Esophagus squamous epithelium (tissue), 5 donors: ENCODE measurements at regions not wholly inside any gene's neighbourhood (a gene's known extent, or its start where the extent isn't known, plus 50 kb on each side); places are given as distances from the start of the nearest gene placed in this dataset.

ENCODE experiments used
- DNase-seq: peaks from one replicate; lab custom pipeline; 2025; lab: John Stamatoyannopoulos, UW
- H3K27ac ChIP-seq, 4 donors: fragments of 200-600 bp; sonication (generic); one replicate each; pipeline ENCODE4 v1.5.1; 2016 to 2019; ENCODE audit warnings: mild to moderate bottlenecking in 1 of 4
- H3K27me3 ChIP-seq, 4 donors: fragments of 200-600 bp; sonication (generic); 1 replicate in 3 of 4; 2 replicates in 1 of 4; pipeline versions ENCODE4 v1.5.1 to v1.6.0; 2017 to 2021; ENCODE audit warnings: antibody characterized with exemption in 1 of 4
- H3K36me3 ChIP-seq, 3 donors: fragments of 200-600 bp; sonication (generic); one replicate each; pipeline ENCODE4 v1.5.1; 2016 to 2019
- H3K4me1 ChIP-seq, 3 donors: fragments of 200-600 bp; sonication (generic); one replicate each; pipeline ENCODE4 v1.5.1; 2017 to 2019
- H3K4me3 ChIP-seq, 4 donors: fragments of 200-600 bp; sonication (generic); 1 replicate in 3 of 4; 2 replicates in 1 of 4; pipeline ENCODE4 v1.5.1; 2016 to 2019; ENCODE audit warnings: mild to moderate bottlenecking in 2 of 4, moderate library complexity in 1 of 4
- H3K9me3 ChIP-seq, 3 donors: fragments of 200-600 bp; sonication (generic); one replicate each; pipeline ENCODE4 v1.5.1; 2016 to 2019
- CTCF ChIP-seq, 6 experiments: fragments of 450-650 bp in 4 of 6; fragments of 200-600 bp in 2 of 6; sonication (generic) in 2 of 6; IDR thresholded peaks; one replicate each; pipeline ENCODE4 v1.5.1; 2016 to 2019; ENCODE audit warnings: antibody characterized with exemption in 6 of 6, mild to moderate bottlenecking in 4 of 6, moderate library complexity in 4 of 6
- POLR2A ChIP-seq, 4 donors: fragments of 450-650 bp; IDR thresholded peaks; one replicate each; pipeline ENCODE4 v1.6.1; 2017; ENCODE audit warnings: antibody characterized with exemption in 4 of 4, mild to moderate bottlenecking in 4 of 4, moderate library complexity in 3 of 4
- WGBS, 2 donors: methylation state at CpG; one replicate each; pipeline ENCODE4 v1.1.5; 2018; 5-methylcytosine and 5-hydroxymethylcytosine counted together
- intact Hi-C: fragments of 100-400 bp; cut with DNase I; formaldehyde crosslinking; loops from one replicate; pipeline ENCODE4 v1.15.0; 2022
- donor health status: DM: yes; HTN: yes; CAD: no.

- intact Hi-C loops = no loop called here
- H3K36me3 ChIP-seq = no peaks in the 10 kb centered on the region
- DNase-seq = no peak
- no peaks in the 10 kb centered on the region for H3K4me1 ChIP-seq
- H3K9me3 ChIP-seq = peaks cover 0 to 8% (median 0%) of the 10 kb centered on the region in 3 donors
- no peaks in the 10 kb centered on the region for H3K27me3 ChIP-seq
- TF ChIP-seq CTCF (IDR thresholded peaks at IDR 0.05) (no peak), POLR2A (IDR thresholded peaks at IDR 0.05) (no peak)
- 49 to 78% methylated on average over 2 of the region's 2 CpGs for WGBS, 2 donors
- H3K27ac ChIP-seq = no peak overlapping the region
- no peak overlapping the region for H3K4me3 ChIP-seq
These were observed 682.4 kb downstream of the UQCRFS1 start for GRCh38 chr19:28530406-28531035.

- Histone ChIP-seq H3K36me3 (no peaks in the 10 kb centered on the region), H3K4me3 (no peak overlapping the region), H3K27ac (no peak overlapping the region), H3K9me3 (no peaks in the 10 kb centered on the region), H3K4me1 (no peaks in the 10 kb centered on the region), H3K27me3 (no peaks in the 10 kb centered on the region)
- 37 to 48% methylated on average over 2 of the region's 2 CpGs for WGBS, 2 donors
- no peak for DNase-seq
- intact Hi-C loops = no loop called here
- TF ChIP-seq CTCF (IDR thresholded peaks at IDR 0.05) = no peak
- no peak for TF ChIP-seq POLR2A (IDR thresholded peaks at IDR 0.05)
These were observed 686.9 kb downstream of the UQCRFS1 start for GRCh38 chr19:28526038-28526437.

- intact Hi-C loops = no loop called here
- H3K4me3 ChIP-seq = no peak overlapping the region
- H3K4me1 ChIP-seq = no peaks in the 10 kb centered on the region
- H3K9me3 ChIP-seq = no peaks in the 10 kb centered on the region
- no peak for TF ChIP-seq POLR2A (IDR thresholded peaks at IDR 0.05)
- TF ChIP-seq CTCF (IDR thresholded peaks at IDR 0.05) = no peak
- no peak overlapping the region for H3K27ac ChIP-seq
- no peak for DNase-seq
- H3K27me3 ChIP-seq = no peaks in the 10 kb centered on the region
- WGBS, 2 donors = 48 to 52% methylated on average over 4 of the region's 4 CpGs
- H3K36me3 ChIP-seq = no peaks in the 10 kb centered on the region
These were observed 689.3 kb downstream of the UQCRFS1 start for GRCh38 chr19:28523619-28524018.

- WGBS, 2 donors = 84 to 85% methylated on average over 3 to 6 of the region's 8 CpGs
- DNase-seq = no peak
- H3K4me1 ChIP-seq = no peaks in the 10 kb centered on the region
- H3K9me3 ChIP-seq = no peaks in the 10 kb centered on the region
- no peak overlapping the region for H3K27ac ChIP-seq
- H3K27me3 ChIP-seq = no peaks in the 10 kb centered on the region
- H3K4me3 ChIP-seq = no peak overlapping the region
- intact Hi-C loops = no loop called here
- H3K36me3 ChIP-seq = no peaks in the 10 kb centered on the region
- no peak for TF ChIP-seq CTCF (IDR thresholded peaks at IDR 0.05)
- TF ChIP-seq POLR2A (IDR thresholded peaks at IDR 0.05) = no peak
These were observed 690.4 kb downstream of the UQCRFS1 start for GRCh38 chr19:28522545-28522922.

GRCh38 chr19:28521614-28522544, 691.1 kb downstream of the UQCRFS1 start:
- DNase-seq = no peak
- WGBS, 2 donors = 49 to 56% methylated on average over 8 to 9 of the region's 9 CpGs
- intact Hi-C loops = no loop called here

More at GRCh38 chr19:28521614-28522544, 691.1 kb downstream of the UQCRFS1 start:
- Histone ChIP-seq H3K36me3 (no peaks in the 10 kb centered on the region), H3K4me3 (no peak overlapping the region), H3K27ac (no peak overlapping the region), H3K27me3 (no peaks in the 10 kb centered on the region), H3K9me3 (no peaks in the 10 kb centered on the region), H3K4me1 (no peaks in the 10 kb centered on the region)
- no peak for TF ChIP-seq CTCF (IDR thresholded peaks at IDR 0.05)
- TF ChIP-seq POLR2A (IDR thresholded peaks at IDR 0.05) = no peak
